Activated naive CD4-positive, alpha-beta T cell treated with anti-CD3 and anti-CD28 coated beads, Interleukin-2, amount 50 U/mL, for 24 hours (primary cell): ENCODE measurements at regions not wholly inside any gene's neighbourhood (a gene's known extent, or its start where the extent isn't known, plus 50 kb on each side); places are given as distances from the start of the nearest gene placed in this dataset.

Source experiments
- H3K27ac Mint-ChIP-seq: one replicate; pipeline ENCODE4 v1.8.0; 2021; ENCODE audit warnings: mild to moderate bottlenecking, mixed read lengths
- H3K27me3 Mint-ChIP-seq: one replicate; pipeline ENCODE4 v1.8.0; 2021; ENCODE audit warnings: mixed read lengths
- H3K36me3 Mint-ChIP-seq: one replicate; pipeline ENCODE4 v1.8.0; 2021; ENCODE audit warnings: mixed read lengths
- H3K4me1 Mint-ChIP-seq: one replicate; pipeline ENCODE4 v1.8.0; 2021; ENCODE audit warnings: mixed read lengths
- H3K4me3 Mint-ChIP-seq: one replicate; pipeline ENCODE4 v1.8.0; 2021; ENCODE audit warnings: mild to moderate bottlenecking, mixed read lengths
- H3K9me3 Mint-ChIP-seq: one replicate; pipeline ENCODE4 v1.8.0; 2021; ENCODE audit warnings: mixed read lengths

- H3K27ac Mint-ChIP-seq, result no peak overlapping the region
Observed at GRCh38 chr4:148828291-148828690, 386.1 kb upstream of the NR3C2 start.

GRCh38 chr4:148827781-148828180, 385.6 kb upstream of the NR3C2 start:
- H3K9me3 Mint-ChIP-seq, result no peaks in the 10 kb centered on the region
- no peak overlapping the region for H3K27ac Mint-ChIP-seq

More at GRCh38 chr4:148828291-148828690, 386.1 kb upstream of the NR3C2 start:
- Mint-ChIP-seq H3K9me3 (no peaks in the 10 kb centered on the region), H3K4me3 (no peak overlapping the region), H3K36me3 (peaks cover 1% of the 10 kb centered on the region), H3K27me3 (peaks cover 3% of the 10 kb centered on the region), H3K4me1 (no peaks in the 10 kb centered on the region)

GRCh38 chr4:148823419-148823769, 381.2 kb upstream of the NR3C2 start:
- peaks cover 1% of the 10 kb centered on the region for H3K27me3 Mint-ChIP-seq
- H3K4me1 Mint-ChIP-seq, result no peaks in the 10 kb centered on the region
- H3K36me3 Mint-ChIP-seq, result peaks cover 1% of the 10 kb centered on the region
- H3K9me3 Mint-ChIP-seq, result no peaks in the 10 kb centered on the region
- H3K27ac Mint-ChIP-seq, result no peak overlapping the region
- no peak overlapping the region for H3K4me3 Mint-ChIP-seq

More at GRCh38 chr4:148827781-148828180, 385.6 kb upstream of the NR3C2 start:
- Mint-ChIP-seq H3K4me3 (no peak overlapping the region), H3K36me3 (peaks cover 1% of the 10 kb centered on the region), H3K27me3 (peaks cover 3% of the 10 kb centered on the region), H3K4me1 (no peaks in the 10 kb centered on the region)

GRCh38 chr4:148822572-148823418, 380.6 kb upstream of the NR3C2 start:
- H3K27me3 Mint-ChIP-seq, result peaks cover 1% of the 10 kb centered on the region

GRCh38 chr4:148814030-148814429, 371.8 kb upstream of the NR3C2 start:
- Mint-ChIP-seq H3K4me1 (no peaks in the 10 kb centered on the region), H3K4me3 (no peak overlapping the region), H3K27ac (no peak overlapping the region), H3K9me3 (peaks cover 13% of the 10 kb centered on the region), H3K27me3 (peaks cover 8% of the 10 kb centered on the region), H3K36me3 (peaks cover 4% of the 10 kb centered on the region)

More at GRCh38 chr4:148822572-148823418, 380.6 kb upstream of the NR3C2 start:
- Mint-ChIP-seq H3K36me3 (peaks cover 1% of the 10 kb centered on the region), H3K9me3 (no peaks in the 10 kb centered on the region), H3K4me1 (no peaks in the 10 kb centered on the region), H3K27ac (no peak overlapping the region), H3K4me3 (no peak overlapping the region)

- peaks cover 4% of the 10 kb centered on the region for H3K36me3 Mint-ChIP-seq
- no peaks in the 10 kb centered on the region for H3K4me1 Mint-ChIP-seq
- peaks cover 13% of the 10 kb centered on the region for H3K9me3 Mint-ChIP-seq
- H3K4me3 Mint-ChIP-seq, result no peak overlapping the region
- H3K27me3 Mint-ChIP-seq, result peaks cover 8% of the 10 kb centered on the region
- no peak overlapping the region for H3K27ac Mint-ChIP-seq
Observed at GRCh38 chr4:148813289-148813688, 371.1 kb upstream of the NR3C2 start.

- H3K9me3 Mint-ChIP-seq, result peaks cover 13% of the 10 kb centered on the region
- no peak overlapping the region for H3K4me3 Mint-ChIP-seq
- H3K4me1 Mint-ChIP-seq, result no peaks in the 10 kb centered on the region
- H3K27me3 Mint-ChIP-seq, result peaks cover 8% of the 10 kb centered on the region
- no peak overlapping the region for H3K27ac Mint-ChIP-seq
- H3K36me3 Mint-ChIP-seq, result peaks cover 4% of the 10 kb centered on the region
Observed at GRCh38 chr4:148812101-148812500, 369.9 kb upstream of the NR3C2 start.

- Mint-ChIP-seq H3K4me1 (no peaks in the 10 kb centered on the region), H3K4me3 (no peak overlapping the region), H3K36me3 (peaks cover 2% of the 10 kb centered on the region), H3K9me3 (peaks cover 4% of the 10 kb centered on the region), H3K27ac (no peak overlapping the region), H3K27me3 (peaks cover 8% of the 10 kb centered on the region)
Observed at GRCh38 chr4:148810461-148810860, 368.2 kb upstream of the NR3C2 start.

- no peak overlapping the region for H3K4me3 Mint-ChIP-seq
- H3K36me3 Mint-ChIP-seq, result no peaks in the 10 kb centered on the region
- H3K4me1 Mint-ChIP-seq, result no peaks in the 10 kb centered on the region
- H3K9me3 Mint-ChIP-seq, result no peaks in the 10 kb centered on the region
- H3K27ac Mint-ChIP-seq, result no peak overlapping the region
- H3K27me3 Mint-ChIP-seq, result peaks cover 5% of the 10 kb centered on the region
Observed at GRCh38 chr4:148808416-148808815, 366.2 kb upstream of the NR3C2 start.

GRCh38 chr4:148800940-148801339, 358.7 kb upstream of the NR3C2 start:
- H3K27ac Mint-ChIP-seq, result no peak overlapping the region
- no peaks in the 10 kb centered on the region for H3K9me3 Mint-ChIP-seq
- no peaks in the 10 kb centered on the region for H3K27me3 Mint-ChIP-seq
- H3K36me3 Mint-ChIP-seq, result no peaks in the 10 kb centered on the region
- H3K4me1 Mint-ChIP-seq, result no peaks in the 10 kb centered on the region
- no peak overlapping the region for H3K4me3 Mint-ChIP-seq

GRCh38 chr4:148800336-148800885, 358.2 kb upstream of the NR3C2 start:
- H3K27me3 Mint-ChIP-seq, result no peaks in the 10 kb centered on the region
- H3K36me3 Mint-ChIP-seq, result no peaks in the 10 kb centered on the region
- H3K27ac Mint-ChIP-seq, result no peak overlapping the region
- H3K9me3 Mint-ChIP-seq, result no peaks in the 10 kb centered on the region
- H3K4me3 Mint-ChIP-seq, result no peak overlapping the region
- no peaks in the 10 kb centered on the region for H3K4me1 Mint-ChIP-seq

GRCh38 chr4:148795156-148795864, 353.1 kb upstream of the NR3C2 start:
- no peaks in the 10 kb centered on the region for H3K36me3 Mint-ChIP-seq
- no peaks in the 10 kb centered on the region for H3K27me3 Mint-ChIP-seq
- no peaks in the 10 kb centered on the region for H3K4me1 Mint-ChIP-seq
- no peak overlapping the region for H3K27ac Mint-ChIP-seq
- no peaks in the 10 kb centered on the region for H3K9me3 Mint-ChIP-seq
- H3K4me3 Mint-ChIP-seq, result no peak overlapping the region

GRCh38 chr4:148793221-148793620, 351.0 kb upstream of the NR3C2 start:
- H3K36me3 Mint-ChIP-seq, result no peaks in the 10 kb centered on the region
- H3K27ac Mint-ChIP-seq, result no peak overlapping the region
- no peaks in the 10 kb centered on the region for H3K9me3 Mint-ChIP-seq
- H3K27me3 Mint-ChIP-seq, result no peaks in the 10 kb centered on the region
- H3K4me1 Mint-ChIP-seq, result no peaks in the 10 kb centered on the region
- H3K4me3 Mint-ChIP-seq, result no peak overlapping the region

- H3K9me3 Mint-ChIP-seq, result no peaks in the 10 kb centered on the region
- H3K36me3 Mint-ChIP-seq, result no peaks in the 10 kb centered on the region
- H3K4me1 Mint-ChIP-seq, result no peaks in the 10 kb centered on the region
- no peak overlapping the region for H3K4me3 Mint-ChIP-seq
- H3K27me3 Mint-ChIP-seq, result peaks cover 2% of the 10 kb centered on the region
- no peak overlapping the region for H3K27ac Mint-ChIP-seq
Observed at GRCh38 chr4:148790691-148791090, 348.5 kb upstream of the NR3C2 start.

- no peaks in the 10 kb centered on the region for H3K9me3 Mint-ChIP-seq
- no peaks in the 10 kb centered on the region for H3K36me3 Mint-ChIP-seq
- H3K27ac Mint-ChIP-seq, result no peak overlapping the region
- no peaks in the 10 kb centered on the region for H3K4me1 Mint-ChIP-seq
- no peak overlapping the region for H3K4me3 Mint-ChIP-seq
- peaks cover 4% of the 10 kb centered on the region for H3K27me3 Mint-ChIP-seq
Observed at GRCh38 chr4:148790246-148790645, 348.0 kb upstream of the NR3C2 start.
